ENCODE measurements at regions not wholly inside any gene's neighbourhood (a gene's known extent, or its start where the extent isn't known, plus 50 kb on each side); places are given as distances from the start of the nearest gene placed in this dataset.
A peak's percentile ranks its signal among the peaks of the same experiment; 100 is the strongest.

GRCh38 chr13:55652657-55653056, 1488.1 kb upstream of the PRR20A start:
- H3K27me3 Mint-ChIP-seq (ENCODE audit: low read depth) = no peaks in the 10 kb centered on the region
- ChIA-PET POLR2A (interaction anchor here (1.0 kb wide), 1 partner anchor 69 kb away, joined by 3 read pairs; no protein-coding TSS in a partner anchor), CTCF (no interaction called here)
- no peaks in the 10 kb centered on the region for H3K9me3 Mint-ChIP-seq
- DNase-seq (ENCODE audit: low spot score) = no peak
- peaks cover 30% of the 10 kb centered on the region for H3K36me3 Mint-ChIP-seq
- H3K4me1 Mint-ChIP-seq = peaks cover 75% of the 10 kb centered on the region
- no peak overlapping the region for H3K4me3 Mint-ChIP-seq
- ATAC-seq = peak; percentile 72
- TF ChIP-seq ZBTB43 (CRISPR knock-in tag; IDR thresholded peaks at IDR 0.05) = no peak
- no peak for TF ChIP-seq MAX (CRISPR knock-in tag; IDR thresholded peaks at IDR 0.05)
- no peak for TF ChIP-seq NFYB (CRISPR knock-in tag; conservative IDR thresholded peaks at IDR 0.05; ENCODE audit: low read depth)
- no peak for TF ChIP-seq FOXP4 (CRISPR knock-in tag; IDR thresholded peaks at IDR 0.05)
- no peak for TF ChIP-seq HMGA2 (CRISPR knock-in tag; IDR thresholded peaks at IDR 0.05)
- TF ChIP-seq TEAD4 (CRISPR knock-in tag; IDR thresholded peaks at IDR 0.05) = no peak
- peak; percentile 45; the same call in 1 of the 2 replicates for TF ChIP-seq AR (CRISPR knock-in tag; IDR thresholded peaks at IDR 0.05)
- TF ChIP-seq AFF4 (CRISPR knock-in tag; IDR thresholded peaks at IDR 0.05; ENCODE audit: borderline replicate concordance) = no peak
- TF ChIP-seq ZNF138 (CRISPR knock-in tag; conservative IDR thresholded peaks at IDR 0.05) = no peak
- 0 out of 2 replicates have a peak, but pooled peaks have one; percentile 68 for TF ChIP-seq ZMAT4 (CRISPR knock-in tag; IDR thresholded peaks at IDR 0.05)
- peak overlapping the region; percentile 84 for H3K27ac Mint-ChIP-seq

- ChIA-PET CTCF (no interaction called here), POLR2A (interaction anchor here (1.0 kb wide), 1 partner anchor 70 kb away, joined by 3 read pairs; no protein-coding TSS in a partner anchor)
- Mint-ChIP-seq H3K27ac (peak overlapping the region; percentile 88), H3K4me3 (peak overlapping the region; percentile 40), H3K36me3 (peaks cover 37% of the 10 kb centered on the region), H3K27me3 (ENCODE audit: low read depth) (no peaks in the 10 kb centered on the region), H3K9me3 (no peaks in the 10 kb centered on the region), H3K4me1 (peaks cover 71% of the 10 kb centered on the region)
- ATAC-seq (peak; percentile 68), DNase-seq (ENCODE audit: low spot score) (no peak)
- 0 out of 2 replicates have a peak, but pooled peaks have one; percentile 22 for TF ChIP-seq PRRX2 (CRISPR knock-in tag; IDR thresholded peaks at IDR 0.05)
- TF ChIP-seq ZNF512 (CRISPR knock-in tag; IDR thresholded peaks at IDR 0.05; ENCODE audit: borderline replicate concordance) = no peak
- TF ChIP-seq E2F5 (CRISPR knock-in tag; IDR thresholded peaks at IDR 0.05) = no peak
- TF ChIP-seq ZNF425 (CRISPR knock-in tag; conservative IDR thresholded peaks at IDR 0.05) = peak; percentile 84
- no peak for TF ChIP-seq PREB (CRISPR knock-in tag; IDR thresholded peaks at IDR 0.05; ENCODE audit: borderline replicate concordance)
- TF ChIP-seq RORB (CRISPR knock-in tag; IDR thresholded peaks at IDR 0.05) = no peak
- TF ChIP-seq MYBL2 (CRISPR knock-in tag; IDR thresholded peaks at IDR 0.05) = no peak
These were observed 1487.2 kb upstream of the PRR20A start for GRCh38 chr13:55653497-55653896.
